NCI-H460 (cell line): ENCODE measurements at regions not wholly inside any gene's neighbourhood (a gene's known extent, or its start where the extent isn't known, plus 50 kb on each side); places are given as distances from the start of the nearest gene placed in this dataset.
A peak's percentile ranks its signal among the peaks of the same experiment; 100 is the strongest.

ENCODE experiments used
- DNase-seq: peaks from one replicate; pipeline ENCODE4 v3.0.0-alpha.2; 2016; ENCODE audit warnings: low read depth; ENCODE audit errors: extremely low read depth

GRCh38 chr1:69201716-69202115 is 366.0 kb upstream of the LRRC7 start:
- DNase-seq, result no peak

GRCh38 chr1:69203166-69203565 is 364.6 kb upstream of the LRRC7 start:
- no peak for DNase-seq

GRCh38 chr1:69213644-69214043 is 354.1 kb upstream of the LRRC7 start:
- no peak for DNase-seq

- DNase-seq, result no peak
Observed at GRCh38 chr1:69215883-69216282, 351.8 kb upstream of the LRRC7 start.

GRCh38 chr1:69220672-69221071 is 347.1 kb upstream of the LRRC7 start:
- DNase-seq, result no peak

GRCh38 chr1:69221524-69221923 is 346.2 kb upstream of the LRRC7 start:
- DNase-seq, result no peak

GRCh38 chr1:69223156-69223555 is 344.6 kb upstream of the LRRC7 start:
- DNase-seq, result no peak

GRCh38 chr1:69228501-69228900 is 339.2 kb upstream of the LRRC7 start:
- no peak for DNase-seq

- DNase-seq, result no peak
Observed at GRCh38 chr1:69230208-69230607, 337.5 kb upstream of the LRRC7 start.

- no peak for DNase-seq
Observed at GRCh38 chr1:69233463-69233862, 334.3 kb upstream of the LRRC7 start.

GRCh38 chr1:69244211-69244610 is 323.5 kb upstream of the LRRC7 start:
- DNase-seq, result no peak

GRCh38 chr1:69246109-69246508 is 321.6 kb upstream of the LRRC7 start:
- DNase-seq, result no peak

GRCh38 chr1:69246710-69247109 is 321.0 kb upstream of the LRRC7 start:
- no peak for DNase-seq

- no peak for DNase-seq
Observed at GRCh38 chr1:69252696-69253095, 315.0 kb upstream of the LRRC7 start.

- DNase-seq, result peak; percentile 17
Observed at GRCh38 chr1:69256036-69256435, 311.7 kb upstream of the LRRC7 start.

- no peak for DNase-seq
Observed at GRCh38 chr1:69258842-69259241, 308.9 kb upstream of the LRRC7 start.

GRCh38 chr1:69263921-69264391 is 303.8 kb upstream of the LRRC7 start:
- DNase-seq, result no peak

- no peak for DNase-seq
Observed at GRCh38 chr1:69269491-69269890, 298.2 kb upstream of the LRRC7 start.

- DNase-seq, result no peak
Observed at GRCh38 chr1:69271587-69272125, 296.1 kb upstream of the LRRC7 start.

- peak; percentile 21 for DNase-seq
Observed at GRCh38 chr1:69272684-69273083, 295.0 kb upstream of the LRRC7 start.

GRCh38 chr1:69278923-69279322 is 288.8 kb upstream of the LRRC7 start:
- no peak for DNase-seq

- DNase-seq, result no peak
Observed at GRCh38 chr1:69283516-69283915, 284.2 kb upstream of the LRRC7 start.

- DNase-seq, result no peak
Observed at GRCh38 chr1:69284508-69284907, 283.2 kb upstream of the LRRC7 start.
